ENCODE measurements at regions not wholly inside any gene's neighbourhood (a gene's known extent, or its start where the extent isn't known, plus 50 kb on each side); places are given as distances from the start of the nearest gene placed in this dataset.

DNA sequence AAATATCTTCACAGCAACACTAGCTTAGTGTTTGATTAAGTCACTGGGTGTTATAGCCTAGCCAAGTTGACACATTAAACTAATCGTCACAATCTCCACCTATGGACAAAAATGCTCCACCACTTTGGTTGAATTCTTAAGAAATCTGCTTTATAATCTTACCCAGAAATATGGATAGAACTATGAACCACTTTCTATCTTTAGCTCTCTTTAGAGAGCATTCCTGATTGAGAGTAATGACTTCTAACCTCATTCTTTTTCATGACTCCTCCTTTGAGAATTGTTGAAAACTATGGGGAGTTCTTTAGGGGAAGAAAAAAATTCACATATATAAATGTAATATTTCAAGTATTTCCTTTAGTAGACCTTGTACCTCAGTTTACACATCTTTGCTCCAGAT is 1282.2 kb upstream of the ZEB2 start:
- TF ChIP-seq, protein P1, sequence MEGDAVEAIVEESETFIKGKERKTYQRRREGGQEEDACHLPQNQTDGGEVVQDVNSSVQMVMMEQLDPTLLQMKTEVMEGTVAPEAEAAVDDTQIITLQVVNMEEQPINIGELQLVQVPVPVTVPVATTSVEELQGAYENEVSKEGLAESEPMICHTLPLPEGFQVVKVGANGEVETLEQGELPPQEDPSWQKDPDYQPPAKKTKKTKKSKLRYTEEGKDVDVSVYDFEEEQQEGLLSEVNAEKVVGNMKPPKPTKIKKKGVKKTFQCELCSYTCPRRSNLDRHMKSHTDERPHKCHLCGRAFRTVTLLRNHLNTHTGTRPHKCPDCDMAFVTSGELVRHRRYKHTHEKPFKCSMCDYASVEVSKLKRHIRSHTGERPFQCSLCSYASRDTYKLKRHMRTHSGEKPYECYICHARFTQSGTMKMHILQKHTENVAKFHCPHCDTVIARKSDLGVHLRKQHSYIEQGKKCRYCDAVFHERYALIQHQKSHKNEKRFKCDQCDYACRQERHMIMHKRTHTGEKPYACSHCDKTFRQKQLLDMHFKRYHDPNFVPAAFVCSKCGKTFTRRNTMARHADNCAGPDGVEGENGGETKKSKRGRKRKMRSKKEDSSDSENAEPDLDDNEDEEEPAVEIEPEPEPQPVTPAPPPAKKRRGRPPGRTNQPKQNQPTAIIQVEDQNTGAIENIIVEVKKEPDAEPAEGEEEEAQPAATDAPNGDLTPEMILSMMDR (conservative IDR thresholded peaks at IDR 0.05): no peak
- TF ChIP-seq EZH2 (IDR thresholded peaks at IDR 0.05; ENCODE audit: low read depth): no peak
